Heart right ventricle (tissue), 16 donors: ENCODE measurements at regions not wholly inside any gene's neighbourhood (a gene's known extent, or its start where the extent isn't known, plus 50 kb on each side); places are given as distances from the start of the nearest gene placed in this dataset.
A peak's percentile ranks its signal among the peaks of the same experiment; 100 is the strongest.

Experiments used
- ATAC-seq, 8 donors: fragments of 200-7000 bp; cut with Tn5 transposase; one replicate each; pipeline ENCODE4 v1.9.1; 2020; ENCODE audit warnings: mild to moderate bottlenecking in 8 of 8, moderate library complexity in 8 of 8, moderate number of reproducible peaks in 1 of 8
- DNase-seq, 2 donors: peaks; one replicate each; pipeline ENCODE4 v3.0.0-alpha.2; 2020
- H3K27ac ChIP-seq, 10 donors: fragments of 200-600 bp; sonication (generic) in 2 of 10; one replicate each; pipeline versions ENCODE4 v1.5.0 to v1.8.0; 2020 to 2022; ENCODE audit warnings: mild to moderate bottlenecking in 3 of 10
- H3K27me3 ChIP-seq, 7 donors: fragments of 200-600 bp; one replicate each; pipeline ENCODE4 v1.8.0; 2021 to 2022; ENCODE audit warnings: mild to moderate bottlenecking in 2 of 7
- H3K36me3 ChIP-seq, 9 donors: fragments of 200-600 bp; sonication (generic) in 1 of 9; one replicate each; pipeline versions ENCODE4 v1.5.0 to v1.8.0; 2020 to 2022; ENCODE audit warnings: mild to moderate bottlenecking in 2 of 9
- H3K4me1 ChIP-seq, 9 donors: fragments of 200-600 bp; sonication (generic) in 1 of 9; one replicate each; pipeline versions ENCODE4 v1.5.0 to v1.8.0; 2020 to 2022; ENCODE audit warnings: mild to moderate bottlenecking in 4 of 9
- H3K4me3 ChIP-seq, 10 donors: fragments of 200-600 bp; sonication (generic) in 2 of 10; one replicate each; pipeline versions ENCODE4 v1.5.0 to v1.8.0; 2020 to 2022; ENCODE audit warnings: mild to moderate bottlenecking in 7 of 10, moderate library complexity in 2 of 10
- H3K9me3 ChIP-seq, 11 donors: fragments of 200-600 bp in 10 of 11; sonication (generic) in 2 of 11; one replicate each; pipeline versions ENCODE4 v1.5.0 to v1.8.0; 2013 to 2022; ENCODE audit warnings: mild to moderate bottlenecking in 2 of 11, control low read depth in 1 of 11, moderate library complexity in 1 of 11
- CTCF ChIP-seq, 9 donors: fragments of 200-600 bp; sonication (generic) in 2 of 9; IDR thresholded peaks; one replicate each; pipeline versions ENCODE4 v1.5.0 to v1.8.0; 2021 to 2022; ENCODE audit warnings: antibody characterized with exemption in 9 of 9, mild to moderate bottlenecking in 5 of 9, moderate library complexity in 1 of 9
- WGBS, 2 donors: extraction: QIAGEN DNeasy Blood & Tissue Kit; methylation state at CpG; one replicate each; pipeline ENCODE4 v1.1.7; 2013; ENCODE audit warnings: inconsistent platforms in 1 of 2; 5-methylcytosine and 5-hydroxymethylcytosine counted together
- intact Hi-C, 10 donors: fragments of 100-400 bp; cut with DNase I; formaldehyde crosslinking; loops; one replicate each; pipeline versions ENCODE4 v1.11.1 to v1.14.2; 2022
- donor health status: Arrhythmogenic right ventricular cardiomyopathy.
- donor health status: ischemic (EF 13 %, LVEDD 7.1; RV severe dilation, severe dysfunction).
- donor health status: healthy with polysubstance abuse.
- donor health status: DM: no; HTN: yes; CAD: no.
- donor health status: DM: no; HTN: no; CAD: no.
- donor health status: ischemic (EF 25% LVEDD 6.9; RV normal size, moderate dysfunction).
- donor health status: ischemic (EF 25% LVEDD 5.7; RV mildly dilated, moderate dysfunction).
- donor health status: healthy.
- donor health status: DM: yes; HTN: yes; CAD: no.
- donor health status: Ischemic cardiomyopathy.
- donor health status: ischemic (EF 35%, LVEDD 5.7; RV mildly dilated, moderate dysfunction).
- donor health status: nonischemic (EF 11% LVEDD 7.7; RV severe dilation, severe dysfunction).
- donor health status: DM: yes; HTN: yes; CAD: no.
- donor health status: PGD.
- donor health status: ischemic (EF 29% LVEDD 5.4; RV normal size, mild dysfunction).
- donor health status: nonischemic (EF 23%, LVEDD 6.1; RV moderate dilation, normal function).

GRCh38 chr3:106120356-106120755, 251.5 kb upstream of the CBLB start:
- no peak for TF ChIP-seq CTCF (IDR thresholded peaks at IDR 0.05)
- Histone ChIP-seq H3K9me3 (no peaks in the 10 kb centered on the region), H3K27me3 (no peaks in the 10 kb centered on the region), H3K36me3 (no peaks in the 10 kb centered on the region), H3K4me3 (no peak overlapping the region), H3K4me1 (peaks cover 0 to 20% (median 0%) of the 10 kb centered on the region in 9 donors), H3K27ac (peak overlapping the region in 1 of 10 donors; percentile 71)
- 64 to 76% methylated on average over 4 of the region's 4 CpGs for whole genome bisulfite sequencing, 2 donors
- DNase-seq (no peak), ATAC-seq (peak in 1 of 8 donors; percentile 53)
- intact Hi-C loops, result loop anchor here in 2 of 10 donors (10.0 kb wide), 1 partner anchor 426 kb away; no protein-coding TSS in a partner anchor

GRCh38 chr3:106121491-106122289, 252.9 kb upstream of the CBLB start:
- Histone ChIP-seq H3K4me3 (no peak overlapping the region), H3K36me3 (no peaks in the 10 kb centered on the region), H3K9me3 (no peaks in the 10 kb centered on the region), H3K4me1 (peaks cover 0 to 29% (median 2%) of the 10 kb centered on the region in 9 donors), H3K27ac (no peak overlapping the region), H3K27me3 (no peaks in the 10 kb centered on the region)
- DNase-seq (no peak), ATAC-seq (no peak)
- TF ChIP-seq CTCF (IDR thresholded peaks at IDR 0.05), result no peak
- WGBS, 2 donors, result 89 to 93% methylated on average over 3 of the region's 3 CpGs
- intact Hi-C loops, result loop anchor here in 2 of 10 donors (10.0 kb wide), 1 partner anchor 427 kb away; no protein-coding TSS in a partner anchor

- Histone ChIP-seq H3K4me3 (no peak overlapping the region), H3K4me1 (peaks cover 0 to 27% (median 6%) of the 10 kb centered on the region in 9 donors), H3K27ac (no peak overlapping the region), H3K27me3 (no peaks in the 10 kb centered on the region), H3K9me3 (no peaks in the 10 kb centered on the region), H3K36me3 (no peaks in the 10 kb centered on the region)
- no peak for TF ChIP-seq CTCF (IDR thresholded peaks at IDR 0.05)
- intact Hi-C loops, result loop anchor here in 2 of 10 donors (10.0 kb wide), 1 partner anchor 430 kb away; no protein-coding TSS in a partner anchor
- WGBS, 2 donors, result 77 to 83% methylated on average over 1 of the region's 1 CpG
- DNase-seq (no peak), ATAC-seq (no peak)
Observed at GRCh38 chr3:106124818-106125217, 256.0 kb upstream of the CBLB start.

GRCh38 chr3:106125321-106125720, 256.5 kb upstream of the CBLB start:
- Histone ChIP-seq H3K27ac (no peak overlapping the region), H3K4me1 (peaks cover 0 to 26% (median 8%) of the 10 kb centered on the region in 9 donors), H3K27me3 (no peaks in the 10 kb centered on the region), H3K4me3 (no peak overlapping the region), H3K9me3 (no peaks in the 10 kb centered on the region), H3K36me3 (no peaks in the 10 kb centered on the region)
- DNase-seq (no peak), ATAC-seq (no peak)
- WGBS, 2 donors, result 67 to 80% methylated on average over 3 of the region's 3 CpGs
- intact Hi-C loops, result loop anchor here in 2 of 10 donors (10.0 kb wide), 1 partner anchor 431 kb away; no protein-coding TSS in a partner anchor
- no peak for TF ChIP-seq CTCF (IDR thresholded peaks at IDR 0.05)
